Central memory CD8-positive, alpha-beta T cell (primary cell): ENCODE measurements at regions not wholly inside any gene's neighbourhood (a gene's known extent, or its start where the extent isn't known, plus 50 kb on each side); places are given as distances from the start of the nearest gene placed in this dataset.
"Not testable (repeated sequence)": the region's sequence is repeated elsewhere in the genome, so short reads cannot be mapped to it uniquely, and the experiment has no call there.

ENCODE experiments used
- ATAC-seq: fragments of 150-1000 bp; cut with Tn5 transposase; replicated peaks from 2 replicates; pipeline ENCODE4 v1.10.0; 2022; ENCODE audit warnings: mild to moderate bottlenecking, moderate FRiP score, moderate number of reproducible peaks; ENCODE audit not compliant: poor library complexity, severe bottlenecking; ENCODE audit errors: extremely low read depth
- DNase-seq, 2 donors: peaks; one replicate each; pipeline ENCODE4 v3.0.0; 2021; ENCODE audit warnings: low spot score in 2 of 2
- H3K27ac Mint-ChIP-seq: one replicate; pipeline ENCODE4 v1.8.0; 2022; ENCODE audit warnings: low read depth, mild to moderate bottlenecking, moderate library complexity, mixed read lengths
- H3K27me3 Mint-ChIP-seq: one replicate; pipeline ENCODE4 v1.8.0; 2022; ENCODE audit warnings: mixed read lengths
- H3K36me3 Mint-ChIP-seq: one replicate; pipeline ENCODE4 v1.8.0; 2022; ENCODE audit warnings: mild to moderate bottlenecking, moderate library complexity, mixed read lengths; ENCODE audit not compliant: insufficient read depth
- H3K4me1 Mint-ChIP-seq: one replicate; pipeline ENCODE4 v1.8.0; 2022; ENCODE audit warnings: mixed read lengths
- H3K4me3 Mint-ChIP-seq: one replicate; pipeline ENCODE4 v1.8.0; 2022; ENCODE audit warnings: mild to moderate bottlenecking, moderate library complexity, mixed read lengths
- H3K9me3 Mint-ChIP-seq: one replicate; pipeline ENCODE4 v1.8.0; 2022; ENCODE audit warnings: mixed read lengths

- Mint-ChIP-seq H3K27ac (no peak overlapping the region), H3K27me3 (peaks cover 56% of the 10 kb centered on the region), H3K9me3 (no peaks in the 10 kb centered on the region), H3K4me1 (no peaks in the 10 kb centered on the region), H3K4me3 (no peak overlapping the region), H3K36me3 (no peaks in the 10 kb centered on the region)
- no peak for ATAC-seq
- no peak for DNase-seq
These were observed 81.1 kb upstream of the GPR6 start for GRCh38 chr6:109897025-109897424.

GRCh38 chr6:109897561-109898080, 80.5 kb upstream of the GPR6 start:
- ATAC-seq (no peak), DNase-seq (no peak)
- Mint-ChIP-seq H3K4me1 (no peaks in the 10 kb centered on the region), H3K36me3 (no peaks in the 10 kb centered on the region), H3K27ac (no peak overlapping the region), H3K9me3 (no peaks in the 10 kb centered on the region), H3K4me3 (no peak overlapping the region), H3K27me3 (peaks cover 50% of the 10 kb centered on the region)

- Mint-ChIP-seq H3K36me3 (no peaks in the 10 kb centered on the region), H3K4me3 (no peak overlapping the region), H3K9me3 (no peaks in the 10 kb centered on the region), H3K27me3 (peaks cover 66% of the 10 kb centered on the region), H3K27ac (no peak overlapping the region), H3K4me1 (no peaks in the 10 kb centered on the region)
- no peak for ATAC-seq
- DNase-seq, result no peak
These were observed 76.1 kb upstream of the GPR6 start for GRCh38 chr6:109901976-109902375.

GRCh38 chr6:109902870-109903269, 75.2 kb upstream of the GPR6 start:
- Mint-ChIP-seq H3K27ac (no peak overlapping the region), H3K9me3 (no peaks in the 10 kb centered on the region), H3K4me1 (no peaks in the 10 kb centered on the region), H3K27me3 (peaks cover 60% of the 10 kb centered on the region), H3K4me3 (no peak overlapping the region), H3K36me3 (no peaks in the 10 kb centered on the region)
- DNase-seq (no peak), ATAC-seq (no peak)

- no peak overlapping the region for H3K4me3 Mint-ChIP-seq
- ATAC-seq (no peak), DNase-seq (no peak)
- no peaks in the 10 kb centered on the region for H3K9me3 Mint-ChIP-seq
- H3K27me3 Mint-ChIP-seq, result peaks cover 46% of the 10 kb centered on the region
- H3K27ac Mint-ChIP-seq, result no peak overlapping the region
- H3K4me1 Mint-ChIP-seq, result no peaks in the 10 kb centered on the region
- peaks cover 2% of the 10 kb centered on the region for H3K36me3 Mint-ChIP-seq
These were observed 67.5 kb upstream of the GPR6 start for GRCh38 chr6:109910571-109910970.

- Mint-ChIP-seq H3K4me3 (no peak overlapping the region), H3K27ac (no peak overlapping the region), H3K4me1 (no peaks in the 10 kb centered on the region), H3K27me3 (peaks cover 37% of the 10 kb centered on the region), H3K9me3 (no peaks in the 10 kb centered on the region), H3K36me3 (peaks cover 2% of the 10 kb centered on the region)
- ATAC-seq, result no peak
- no peak for DNase-seq
These were observed 66.0 kb upstream of the GPR6 start for GRCh38 chr6:109912118-109912517.

- Mint-ChIP-seq H3K9me3 (no peaks in the 10 kb centered on the region), H3K27me3 (peaks cover 37% of the 10 kb centered on the region), H3K4me3 (no peak overlapping the region), H3K27ac (no peak overlapping the region), H3K4me1 (no peaks in the 10 kb centered on the region), H3K36me3 (peaks cover 2% of the 10 kb centered on the region)
- DNase-seq, result no peak
- no peak for ATAC-seq
These were observed 65.2 kb upstream of the GPR6 start for GRCh38 chr6:109912952-109913351.

- not testable (repeated sequence) for H3K27ac Mint-ChIP-seq
These were observed 62.4 kb upstream of the GPR6 start for GRCh38 chr6:109915748-109916147.

GRCh38 chr6:109916759-109917158, 61.4 kb upstream of the GPR6 start:
- peaks cover 19% of the 10 kb centered on the region for H3K27me3 Mint-ChIP-seq
- H3K9me3 Mint-ChIP-seq, result no peaks in the 10 kb centered on the region
- no peak for DNase-seq
- H3K4me3 Mint-ChIP-seq, result no peak overlapping the region
- ATAC-seq, result no peak
- no peaks in the 10 kb centered on the region for H3K4me1 Mint-ChIP-seq
- H3K27ac Mint-ChIP-seq, result no peak overlapping the region
- peaks cover 2% of the 10 kb centered on the region for H3K36me3 Mint-ChIP-seq

More at GRCh38 chr6:109915748-109916147, 62.4 kb upstream of the GPR6 start:
- not testable (repeated sequence) for H3K9me3 Mint-ChIP-seq, ATAC-seq, H3K4me3 Mint-ChIP-seq, H3K36me3 Mint-ChIP-seq, H3K4me1 Mint-ChIP-seq, DNase-seq
- peaks cover 17% of the 10 kb centered on the region for H3K27me3 Mint-ChIP-seq

- Mint-ChIP-seq H3K27ac (no peak overlapping the region), H3K4me1 (no peaks in the 10 kb centered on the region), H3K4me3 (no peak overlapping the region), H3K36me3 (no peaks in the 10 kb centered on the region), H3K9me3 (no peaks in the 10 kb centered on the region), H3K27me3 (peaks cover 27% of the 10 kb centered on the region)
- DNase-seq (no peak), ATAC-seq (no peak)
These were observed 59.9 kb upstream of the GPR6 start for GRCh38 chr6:109918227-109918626.

- Mint-ChIP-seq H3K4me3 (no peak overlapping the region), H3K9me3 (no peaks in the 10 kb centered on the region), H3K27ac (no peak overlapping the region), H3K27me3 (peaks cover 50% of the 10 kb centered on the region), H3K36me3 (no peaks in the 10 kb centered on the region), H3K4me1 (no peaks in the 10 kb centered on the region)
- ATAC-seq (no peak), DNase-seq (no peak)
These were observed 57.2 kb upstream of the GPR6 start for GRCh38 chr6:109920911-109921310.

- Mint-ChIP-seq H3K27ac (no peak overlapping the region), H3K36me3 (no peaks in the 10 kb centered on the region), H3K27me3 (peaks cover 55% of the 10 kb centered on the region), H3K4me3 (no peak overlapping the region), H3K4me1 (no peaks in the 10 kb centered on the region), H3K9me3 (no peaks in the 10 kb centered on the region)
- no peak for DNase-seq
- no peak for ATAC-seq
These were observed 55.3 kb upstream of the GPR6 start for GRCh38 chr6:109922851-109923250.

- ATAC-seq (no peak), DNase-seq (no peak)
- Mint-ChIP-seq H3K9me3 (no peaks in the 10 kb centered on the region), H3K27me3 (peaks cover 55% of the 10 kb centered on the region), H3K36me3 (no peaks in the 10 kb centered on the region), H3K27ac (no peak overlapping the region), H3K4me1 (no peaks in the 10 kb centered on the region), H3K4me3 (no peak overlapping the region)
These were observed 53.0 kb upstream of the GPR6 start for GRCh38 chr6:109925075-109925474.

GRCh38 chr6:109927052-109927451, 51.1 kb upstream of the GPR6 start:
- Mint-ChIP-seq H3K9me3 (no peaks in the 10 kb centered on the region), H3K4me1 (no peaks in the 10 kb centered on the region), H3K4me3 (no peak overlapping the region), H3K27me3 (peaks cover 40% of the 10 kb centered on the region), H3K36me3 (no peaks in the 10 kb centered on the region), H3K27ac (no peak overlapping the region)
- DNase-seq, result no peak
- no peak for ATAC-seq
